Activated effector memory CD4-positive, alpha-beta T cell treated with anti-CD3 and anti-CD28 coated beads, Interleukin-2, amount 50 U/mL, for 16 hours (primary cell): ENCODE measurements at regions not wholly inside any gene's neighbourhood (a gene's known extent, or its start where the extent isn't known, plus 50 kb on each side); places are given as distances from the start of the nearest gene placed in this dataset.
A peak's percentile ranks its signal among the peaks of the same experiment; 100 is the strongest.

Experiments used
- DNase-seq: peaks from one replicate; pipeline ENCODE4 v3.0.0-alpha.2; 2020

GRCh38 chr6:29999416-29999815 is 57.1 kb downstream of the HLA-A start:
- no peak for DNase-seq

GRCh38 chr6:30000156-30000791 is 57.9 kb downstream of the HLA-A start:
- no peak for DNase-seq

GRCh38 chr6:30002871-30003270 is 58.2 kb upstream of the POLR1H start:
- DNase-seq, result no peak

GRCh38 chr6:30005482-30005881 is 55.6 kb upstream of the POLR1H start:
- no peak for DNase-seq

- DNase-seq, result peak; percentile 64
These were observed 54.6 kb upstream of the POLR1H start for GRCh38 chr6:30006170-30007131.

GRCh38 chr6:30007132-30007764 is 53.8 kb upstream of the POLR1H start:
- DNase-seq, result peak; percentile 73

GRCh38 chr6:30009113-30009512 is 52.0 kb upstream of the POLR1H start:
- no peak for DNase-seq
